ENCODE measurements at regions not wholly inside any gene's neighbourhood (a gene's known extent, or its start where the extent isn't known, plus 50 kb on each side); places are given as distances from the start of the nearest gene placed in this dataset.

GRCh38 chr1:58905628-58906221 lies 121.9 kb upstream of the JUN start:
- H2AFZ ChIP-seq (ENCODE audit: low read depth, low read length): peak overlapping the region; percentile 46; the same call in 1 of the 2 replicates
- in situ Hi-C loops (cut with MboI) (no loop called here), intact Hi-C loops (cut with micrococcal nuclease) (no loop called here)
- H3K79me2 ChIP-seq (ENCODE audit: control insufficient read depth, insufficient read depth, low read length): no peaks in the 10 kb centered on the region
- peaks cover 12 to 27% of the 10 kb centered on the region in 2 experiments for H3K4me1 ChIP-seq (replicated peaks in 1 of 2; ENCODE audit: control insufficient read depth in 2 of 2, insufficient read depth in 2 of 2, low read length in 2 of 2)
- BruUV-seq (replicated peaks): no TSS peak
- POLR2A ChIA-PET: interaction anchor here (0.9 kb wide), 1 partner anchor 122 kb away, joined by 6 read pairs; the partner anchor contains the start of gene JUN
- H3K9me1 ChIP-seq (ENCODE audit: control insufficient read depth, insufficient read depth, low read length): no peaks in the 10 kb centered on the region
- no peaks in the 10 kb centered on the region for H3K9me3 ChIP-seq (replicated peaks; ENCODE audit: control insufficient read depth, insufficient read depth, low read depth, low read length)
- CTCF ChIA-PET (ENCODE audit: low intra/inter-chr PET ratio): no interaction called here
- WGBS (ENCODE audit: insufficient coverage, low coverage, missing lambda C conversion rate): 91% methylated on average over 3 of the region's 3 CpGs
- H3K36me3 ChIP-seq (ENCODE audit: control insufficient read depth, insufficient read depth, low read length): no peaks in the 10 kb centered on the region
- no peak overlapping the region for H3K9ac ChIP-seq (ENCODE audit: insufficient read depth in 1 of 2, low read depth in 2 of 2, low read length in 2 of 2)
- FAIRE-seq: no peak
- ATAC-seq: no peak
- no peak overlapping the region for H3K4me2 ChIP-seq (ENCODE audit: insufficient read depth, low read length)
- H4K20me1 ChIP-seq (replicated peaks; ENCODE audit: control insufficient read depth, insufficient read depth, low read length): no peaks in the 10 kb centered on the region
- H3K27me3 ChIP-seq (ENCODE audit: control insufficient read depth in 2 of 2, insufficient read depth in 2 of 2, low read length in 2 of 2): no peaks in the 10 kb centered on the region
- no peak overlapping the region for H3K27ac ChIP-seq (ENCODE audit: extremely low read depth, low read depth, low read length)
- no peak for DNase-seq (ENCODE audit: extremely low read depth in 1 of 4, low spot score in 3 of 4)
- H3K4me3 ChIP-seq: no peak overlapping the region
- TF ChIP-seq KDM5B (IDR thresholded peaks at IDR 0.05; ENCODE audit: insufficient replicate concordance, low read depth, low read length) (no peak), NFIC (IDR thresholded peaks at IDR 0.05) (peak; percentile 94), NFIX (CRISPR knock-in tag; IDR thresholded peaks at IDR 0.05; ENCODE audit: low read depth) (peak; percentile 74), AFF1 (IDR thresholded peaks at IDR 0.05; ENCODE audit: low read depth in 1 of 2, partially characterized antibody in 2 of 2) (no peak), E2F4 (CRISPR knock-in tag; IDR thresholded peaks at IDR 0.05; ENCODE audit: low read depth) (no peak)
